Breast epithelium (tissue), 4 donors: ENCODE measurements at regions not wholly inside any gene's neighbourhood (a gene's known extent, or its start where the extent isn't known, plus 50 kb on each side); places are given as distances from the start of the nearest gene placed in this dataset.
A peak's percentile ranks its signal among the peaks of the same experiment; 100 is the strongest.

ENCODE experiments used
- DNase-seq, 2 donors: peaks; one replicate each; pipeline ENCODE4 v3.0.0-alpha.2; 2019; ENCODE audit warnings: low spot score in 2 of 2
- H3K27ac ChIP-seq, 2 donors: fragments of 200-600 bp; sonication (generic) in 1 of 2; one replicate each; pipeline ENCODE4 v1.5.1; 2016 to 2019; ENCODE audit warnings: mild to moderate bottlenecking in 1 of 2
- H3K27me3 ChIP-seq, 2 donors: fragments of 200-600 bp; sonication (generic) in 1 of 2; one replicate each; pipeline versions ENCODE4 v1.5.1 to v1.6.0; 2017 to 2019; ENCODE audit warnings: control low read depth in 1 of 2, mild to moderate bottlenecking in 1 of 2
- H3K36me3 ChIP-seq: fragments of 200-600 bp; one replicate; pipeline ENCODE4 v1.5.1; 2019
- H3K4me1 ChIP-seq, 2 donors: fragments of 200-600 bp; sonication (generic); one replicate each; pipeline ENCODE4 v1.5.1; 2016 to 2019; ENCODE audit warnings: control low read depth in 1 of 2
- H3K4me3 ChIP-seq, 3 donors: fragments of 200-600 bp; sonication (generic); 1 replicate in 2 of 3; 2 replicates in 1 of 3; pipeline ENCODE4 v1.5.1; 2016 to 2019; ENCODE audit warnings: mild to moderate bottlenecking in 3 of 3, moderate library complexity in 2 of 3
- H3K9me3 ChIP-seq, 2 donors: fragments of 200-600 bp; sonication (generic) in 1 of 2; one replicate each; pipeline ENCODE4 v1.5.1; 2016 to 2019; ENCODE audit warnings: control low read depth in 1 of 2
- CTCF ChIP-seq, 3 donors: fragments of 450-650 bp; IDR thresholded peaks; one replicate each; pipeline ENCODE4 v1.5.1; 2016 to 2017; ENCODE audit warnings: antibody characterized with exemption in 3 of 3, mild to moderate bottlenecking in 3 of 3, moderate library complexity in 3 of 3
- POLR2A ChIP-seq: fragments of 450-650 bp; IDR thresholded peaks from one replicate; pipeline ENCODE4 v1.6.1; 2016; ENCODE audit warnings: antibody characterized with exemption, mild to moderate bottlenecking, moderate library complexity
- POLR2AphosphoS5 ChIP-seq, 3 donors: sonication (generic); formaldehyde crosslinking; IDR thresholded peaks; one replicate each; pipeline ENCODE4 v1.6.1; 2017; ENCODE audit warnings: antibody characterized with exemption in 3 of 3
- intact Hi-C: fragments of 100-400 bp; cut with DNase I; formaldehyde crosslinking; loops from one replicate; pipeline ENCODE4 v1.15.1; 2023; ENCODE audit warnings: low total_unique reads

- H3K36me3 ChIP-seq = no peaks in the 10 kb centered on the region
- no peaks in the 10 kb centered on the region for H3K27me3 ChIP-seq
- H3K9me3 ChIP-seq = no peaks in the 10 kb centered on the region
- DNase-seq = no peak
- no peak for TF ChIP-seq CTCF (IDR thresholded peaks at IDR 0.05)
- TF ChIP-seq POLR2A = no peak
- no peak for TF ChIP-seq POLR2AphosphoS5 (IDR thresholded peaks at IDR 0.05)
- no peak overlapping the region for H3K27ac ChIP-seq
- H3K4me3 ChIP-seq = no peak overlapping the region
- H3K4me1 ChIP-seq = no peaks in the 10 kb centered on the region
- intact Hi-C loops = no loop called here
Observed at GRCh38 chr10:58918887-58919286, 257.6 kb upstream of the PHYHIPL start.

GRCh38 chr10:58919927-58920654, 256.4 kb upstream of the PHYHIPL start:
- Histone ChIP-seq H3K36me3 (no peaks in the 10 kb centered on the region), H3K27ac (peak overlapping the region in 1 of 2 donors; percentile 38), H3K9me3 (no peaks in the 10 kb centered on the region), H3K4me3 (no peak overlapping the region), H3K4me1 (no peaks in the 10 kb centered on the region), H3K27me3 (no peaks in the 10 kb centered on the region)
- TF ChIP-seq POLR2AphosphoS5 (IDR thresholded peaks at IDR 0.05) = no peak
- TF ChIP-seq CTCF (IDR thresholded peaks at IDR 0.05) = no peak
- TF ChIP-seq POLR2A = no peak
- no peak for DNase-seq
- intact Hi-C loops = no loop called here

GRCh38 chr10:58920655-58921003, 255.8 kb upstream of the PHYHIPL start:
- Histone ChIP-seq H3K27ac (peak overlapping the region in 1 of 2 donors; percentile 38), H3K4me1 (no peaks in the 10 kb centered on the region), H3K27me3 (no peaks in the 10 kb centered on the region), H3K36me3 (no peaks in the 10 kb centered on the region), H3K9me3 (no peaks in the 10 kb centered on the region), H3K4me3 (no peak overlapping the region)
- intact Hi-C loops = no loop called here
- DNase-seq = no peak
- no peak for TF ChIP-seq CTCF (IDR thresholded peaks at IDR 0.05)
- no peak for TF ChIP-seq POLR2A
- TF ChIP-seq POLR2AphosphoS5 (IDR thresholded peaks at IDR 0.05) = no peak

- H3K36me3 ChIP-seq = no peaks in the 10 kb centered on the region
- no peaks in the 10 kb centered on the region for H3K4me1 ChIP-seq
- intact Hi-C loops = no loop called here
- DNase-seq = no peak
- no peak overlapping the region for H3K4me3 ChIP-seq
- H3K27ac ChIP-seq = no peak overlapping the region
- no peaks in the 10 kb centered on the region for H3K27me3 ChIP-seq
- TF ChIP-seq CTCF (IDR thresholded peaks at IDR 0.05) = no peak
- no peak for TF ChIP-seq POLR2AphosphoS5 (IDR thresholded peaks at IDR 0.05)
- TF ChIP-seq POLR2A = no peak
- H3K9me3 ChIP-seq = no peaks in the 10 kb centered on the region
Observed at GRCh38 chr10:58921421-58921855, 255.0 kb upstream of the PHYHIPL start.

- DNase-seq = no peak
- Histone ChIP-seq H3K4me1 (no peaks in the 10 kb centered on the region), H3K9me3 (no peaks in the 10 kb centered on the region), H3K27me3 (no peaks in the 10 kb centered on the region), H3K27ac (no peak overlapping the region), H3K36me3 (no peaks in the 10 kb centered on the region), H3K4me3 (no peak overlapping the region)
- TF ChIP-seq POLR2AphosphoS5 (IDR thresholded peaks at IDR 0.05) (no peak), POLR2A (no peak), CTCF (IDR thresholded peaks at IDR 0.05) (no peak)
- intact Hi-C loops = no loop called here
Observed at GRCh38 chr10:58925381-58925780, 251.1 kb upstream of the PHYHIPL start.
